CD14-positive monocyte (primary cell): ENCODE measurements at regions not wholly inside any gene's neighbourhood (a gene's known extent, or its start where the extent isn't known, plus 50 kb on each side); places are given as distances from the start of the nearest gene placed in this dataset.

Experiments used
- DNase-seq, 3 donors: peaks; one replicate each; pipeline ENCODE4 v3.0.0-alpha.2; 2011 to 2022
- H2AFZ ChIP-seq: 2 replicates; pipeline ENCODE4 v1.6.0; 2012; ENCODE audit warnings: mild to moderate bottlenecking, low read depth, low read length, inconsistent platforms; ENCODE audit not compliant: insufficient read depth, poor library complexity, severe bottlenecking
- H3K27ac ChIP-seq, 2 donors: 1 replicate in 1 of 2; 2 replicates in 1 of 2; pipeline ENCODE4 v1.5.1; 2012 to 2013; ENCODE audit warnings: low read length in 2 of 2, control low read depth in 1 of 2, inconsistent platforms in 1 of 2, low read depth in 1 of 2, mild to moderate bottlenecking in 1 of 2
- H3K27me3 ChIP-seq, 2 donors: one replicate each; pipeline versions ENCODE4 v1.6.0 to v1.6.1; 2011 to 2013; ENCODE audit warnings: low read length in 2 of 2; ENCODE audit not compliant: control insufficient read depth in 2 of 2, insufficient read depth in 2 of 2
- H3K36me3 ChIP-seq, 2 donors: replicated peaks in 1 of 2; 1 replicate in 1 of 2; 2 replicates in 1 of 2; pipeline versions ENCODE4 v1.5.1 to v1.6.1; 2012 to 2013; ENCODE audit warnings: low read length in 2 of 2, control low read depth in 1 of 2, inconsistent platforms in 1 of 2, mild to moderate bottlenecking in 1 of 2; ENCODE audit not compliant: insufficient read depth in 2 of 2, control insufficient read depth in 1 of 2
- H3K4me1 ChIP-seq, 2 donors: 1 replicate in 1 of 2; 2 replicates in 1 of 2; pipeline versions ENCODE4 v1.5.1 to v1.6.1; 2012 to 2013; ENCODE audit warnings: low read length in 2 of 2, control low read depth in 1 of 2, inconsistent platforms in 1 of 2, mild to moderate bottlenecking in 1 of 2, moderate library complexity in 1 of 2; ENCODE audit not compliant: insufficient read depth in 2 of 2, control insufficient read depth in 1 of 2
- H3K4me2 ChIP-seq: replicated peaks from 2 replicates; pipeline ENCODE3; 2012; ENCODE audit warnings: low read length, moderate library complexity, mild to moderate bottlenecking; ENCODE audit not compliant: poor library complexity, severe bottlenecking; ENCODE audit errors: extremely low read depth
- H3K4me3 ChIP-seq, 3 experiments: fragments of 200-600 bp in 1 of 3; sonication (generic) in 1 of 3; replicated peaks in 1 of 3; 1 replicate in 2 of 3; 2 replicates in 1 of 3; pipeline ENCODE4 v1.5.1; 2011 to 2013; ENCODE audit warnings: low read length in 3 of 3, mild to moderate bottlenecking in 3 of 3, control low read depth in 2 of 3, low read depth in 2 of 3, inconsistent platforms in 1 of 3, moderate library complexity in 1 of 3
- H3K79me2 ChIP-seq: 2 replicates; pipeline ENCODE4 v1.6.0; 2012; ENCODE audit warnings: mild to moderate bottlenecking, control low read depth, inconsistent platforms, low read length, moderate library complexity; ENCODE audit not compliant: insufficient read depth
- H3K9ac ChIP-seq: 2 replicates; pipeline ENCODE4 v1.6.0; 2017; ENCODE audit warnings: low read length, mild to moderate bottlenecking; ENCODE audit not compliant: insufficient read depth, poor library complexity, severe bottlenecking
- H3K9me3 ChIP-seq, 2 donors: replicated peaks in 1 of 2; 1 replicate in 1 of 2; 2 replicates in 1 of 2; pipeline versions ENCODE4 v1.5.1 to v1.6.1; 2012 to 2013; ENCODE audit warnings: low read length in 2 of 2, control low read depth in 1 of 2; ENCODE audit not compliant: control insufficient read depth in 1 of 2, insufficient read depth in 1 of 2
- H4K20me1 ChIP-seq: 2 replicates; pipeline ENCODE4 v1.6.0; 2012; ENCODE audit warnings: mild to moderate bottlenecking, low read length, control low read depth, moderate library complexity; ENCODE audit not compliant: insufficient read depth
- H3K27ac Mint-ChIP-seq, 7 donors: one replicate each; pipeline ENCODE4 v1.8.0; 2020; ENCODE audit warnings: mild to moderate bottlenecking in 7 of 7, mixed read lengths in 7 of 7, moderate library complexity in 6 of 7, inconsistent platforms in 2 of 7
- H3K27me3 Mint-ChIP-seq, 3 donors: one replicate each; pipeline ENCODE4 v1.8.0; 2021 to 2022; ENCODE audit warnings: low read depth in 3 of 3, mild to moderate bottlenecking in 3 of 3, mixed read lengths in 3 of 3, moderate library complexity in 3 of 3, inconsistent platforms in 1 of 3
- H3K36me3 Mint-ChIP-seq, 2 donors: one replicate each; pipeline ENCODE4 v1.8.0; 2020; ENCODE audit warnings: mixed read lengths in 2 of 2, inconsistent platforms in 1 of 2, mild to moderate bottlenecking in 1 of 2
- H3K4me1 Mint-ChIP-seq: one replicate; pipeline ENCODE4 v1.8.0; 2020; ENCODE audit warnings: mild to moderate bottlenecking, mixed read lengths
- H3K4me3 Mint-ChIP-seq, 2 donors: one replicate each; pipeline ENCODE4 v1.8.0; 2020; ENCODE audit warnings: mild to moderate bottlenecking in 2 of 2, mixed read lengths in 2 of 2, moderate library complexity in 1 of 2
- H3K9me3 Mint-ChIP-seq, 7 donors: one replicate each; pipeline ENCODE4 v1.8.0; 2020 to 2022; ENCODE audit warnings: mixed read lengths in 7 of 7, mild to moderate bottlenecking in 6 of 7, moderate library complexity in 6 of 7, inconsistent platforms in 2 of 7
- CTCF ChIP-seq: fragments of 200-600 bp; IDR thresholded peaks from one replicate; pipeline ENCODE4 v1.8.0; 2022; ENCODE audit warnings: antibody characterized with exemption, mild to moderate bottlenecking
- WGBS: methylation state at CpG from one replicate; pipeline ENCODE4 v1.1.5; 2013; ENCODE audit warnings: missing lambda C conversion rate; ENCODE audit not compliant: insufficient coverage; 5-methylcytosine and 5-hydroxymethylcytosine counted together
- intact Hi-C, 2 donors: fragments of 100-400 bp; cut with micrococcal nuclease; formaldehyde crosslinking; loops; one replicate each; pipeline versions ENCODE4 v1.15.0 to v1.15.1; 2023

- Histone ChIP-seq H3K4me3 (no peak overlapping the region), H3K9ac (no peak overlapping the region), H3K4me2 (no peak overlapping the region), H3K27me3 (peaks cover 7 to 17% of the 10 kb centered on the region in 2 donors), H3K4me1 (no peaks in the 10 kb centered on the region), H3K79me2 (no peaks in the 10 kb centered on the region), H2AFZ (no peak overlapping the region), H3K36me3 (no peaks in the 10 kb centered on the region), H3K9me3 (no peaks in the 10 kb centered on the region), H3K27ac (no peak overlapping the region), H4K20me1 (no peaks in the 10 kb centered on the region)
- Mint-ChIP-seq H3K4me1 (no peaks in the 10 kb centered on the region), H3K9me3 (peaks cover 0 to 2% (median 0%) of the 10 kb centered on the region in 7 donors), H3K27ac (no peak overlapping the region), H3K36me3 (no peaks in the 10 kb centered on the region), H3K4me3 (no peak overlapping the region), H3K27me3 (peaks cover 14 to 30% (median 16%) of the 10 kb centered on the region in 3 donors)
- 100% methylated on average over 2 of the region's 6 CpGs for WGBS
- intact Hi-C loops: no loop called here
- no peak for DNase-seq
- TF ChIP-seq CTCF: no peak
Observed at GRCh38 chr20:37602634-37603033, 75.0 kb upstream of the BLCAP start.

DNA sequence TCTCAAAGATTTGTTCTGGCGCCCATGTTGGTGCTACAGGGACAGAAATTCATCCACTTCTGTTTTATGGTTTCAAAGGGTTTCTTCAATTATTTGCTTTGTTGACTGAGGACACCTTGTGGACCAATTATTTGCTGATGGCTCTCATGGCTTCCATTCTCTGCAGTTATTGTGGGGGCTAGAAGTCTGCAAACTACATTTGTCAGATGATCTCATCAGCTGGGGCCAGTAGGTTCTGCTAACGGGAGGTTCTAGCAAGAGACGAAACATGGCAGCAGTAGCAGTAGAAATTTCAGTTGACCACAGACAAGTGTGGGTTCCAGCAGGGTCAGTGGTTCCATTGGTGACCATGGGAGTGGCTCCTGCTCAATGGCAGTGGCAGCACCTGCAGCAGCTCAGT lies 72.8 kb upstream of the BLCAP start:
- DNase-seq: no peak
- no peaks in the 10 kb centered on the region for H4K20me1 ChIP-seq
- no peak overlapping the region for H3K27ac ChIP-seq
- H2AFZ ChIP-seq: no peak overlapping the region
- Mint-ChIP-seq H3K27ac (no peak overlapping the region), H3K9me3 (peaks cover 0 to 7% (median 2%) of the 10 kb centered on the region in 7 donors), H3K4me1 (no peaks in the 10 kb centered on the region), H3K36me3 (no peaks in the 10 kb centered on the region), H3K4me3 (no peak overlapping the region), H3K27me3 (peaks cover 17 to 31% (median 23%) of the 10 kb centered on the region in 3 donors)
- peaks cover 7 to 25% of the 10 kb centered on the region in 2 donors for H3K27me3 ChIP-seq
- no peaks in the 10 kb centered on the region for H3K4me1 ChIP-seq
- H3K79me2 ChIP-seq: no peaks in the 10 kb centered on the region
- no peak overlapping the region for H3K9ac ChIP-seq
- no peaks in the 10 kb centered on the region for H3K9me3 ChIP-seq
- H3K36me3 ChIP-seq: no peaks in the 10 kb centered on the region
- 64% methylated on average over 2 of the region's 3 CpGs for WGBS
- H3K4me2 ChIP-seq: no peak overlapping the region
- H3K4me3 ChIP-seq: no peak overlapping the region
- TF ChIP-seq CTCF: no peak
- intact Hi-C loops: no loop called here
